IgD-negative memory B cell (primary cell): ENCODE measurements at regions not wholly inside any gene's neighbourhood (a gene's known extent, or its start where the extent isn't known, plus 50 kb on each side); places are given as distances from the start of the nearest gene placed in this dataset.

Experiments used
- H3K27ac Mint-ChIP-seq, 3 donors: one replicate each; pipeline ENCODE4 v1.8.0; 2020 to 2022; ENCODE audit warnings: mild to moderate bottlenecking in 3 of 3, mixed read lengths in 3 of 3, moderate library complexity in 1 of 3
- H3K27me3 Mint-ChIP-seq: one replicate; pipeline ENCODE4 v1.8.0; 2021; ENCODE audit warnings: mixed read lengths
- H3K36me3 Mint-ChIP-seq: one replicate; pipeline ENCODE4 v1.8.0; 2020; ENCODE audit warnings: mild to moderate bottlenecking, mixed read lengths
- H3K4me1 Mint-ChIP-seq, 3 donors: one replicate each; pipeline ENCODE4 v1.8.0; 2020 to 2022; ENCODE audit warnings: mixed read lengths in 3 of 3, mild to moderate bottlenecking in 1 of 3
- H3K4me3 Mint-ChIP-seq, 4 donors: one replicate each; pipeline ENCODE4 v1.8.0; 2020 to 2022; ENCODE audit warnings: mild to moderate bottlenecking in 4 of 4, mixed read lengths in 4 of 4, moderate library complexity in 3 of 4
- H3K9me3 Mint-ChIP-seq, 3 donors: one replicate each; pipeline ENCODE4 v1.8.0; 2020 to 2021; ENCODE audit warnings: mixed read lengths in 3 of 3, mild to moderate bottlenecking in 1 of 3

GRCh38 chr3:145124900-145125678 is 1035.9 kb downstream of the PLOD2 start:
- H3K4me1 Mint-ChIP-seq, result no peaks in the 10 kb centered on the region
- H3K9me3 Mint-ChIP-seq, result no peaks in the 10 kb centered on the region
- no peak overlapping the region for H3K27ac Mint-ChIP-seq
- no peak overlapping the region for H3K4me3 Mint-ChIP-seq
- no peaks in the 10 kb centered on the region for H3K27me3 Mint-ChIP-seq
- H3K36me3 Mint-ChIP-seq, result no peaks in the 10 kb centered on the region

GRCh38 chr3:145133281-145133680 is 1027.7 kb downstream of the PLOD2 start:
- no peaks in the 10 kb centered on the region for H3K36me3 Mint-ChIP-seq
- H3K4me1 Mint-ChIP-seq, result no peaks in the 10 kb centered on the region
- H3K4me3 Mint-ChIP-seq, result no peak overlapping the region
- no peaks in the 10 kb centered on the region for H3K27me3 Mint-ChIP-seq
- H3K27ac Mint-ChIP-seq, result no peak overlapping the region
- peaks cover 0 to 2% (median 0%) of the 10 kb centered on the region in 3 donors for H3K9me3 Mint-ChIP-seq

GRCh38 chr3:145134738-145135137 is 1026.2 kb downstream of the PLOD2 start:
- H3K4me3 Mint-ChIP-seq, result no peak overlapping the region
- no peaks in the 10 kb centered on the region for H3K27me3 Mint-ChIP-seq
- no peak overlapping the region for H3K27ac Mint-ChIP-seq
- peaks cover 0 to 2% (median 0%) of the 10 kb centered on the region in 3 donors for H3K9me3 Mint-ChIP-seq
- no peaks in the 10 kb centered on the region for H3K4me1 Mint-ChIP-seq
- no peaks in the 10 kb centered on the region for H3K36me3 Mint-ChIP-seq

- H3K36me3 Mint-ChIP-seq, result no peaks in the 10 kb centered on the region
- H3K27ac Mint-ChIP-seq, result no peak overlapping the region
- no peaks in the 10 kb centered on the region for H3K27me3 Mint-ChIP-seq
- no peak overlapping the region for H3K4me3 Mint-ChIP-seq
- no peaks in the 10 kb centered on the region for H3K4me1 Mint-ChIP-seq
- peaks cover 0 to 3% (median 0%) of the 10 kb centered on the region in 3 donors for H3K9me3 Mint-ChIP-seq
Observed at GRCh38 chr3:145144361-145144760, 1016.6 kb downstream of the PLOD2 start.

GRCh38 chr3:145145461-145145860 is 1015.5 kb downstream of the PLOD2 start:
- Mint-ChIP-seq H3K27me3 (no peaks in the 10 kb centered on the region), H3K9me3 (peaks cover 0 to 3% (median 0%) of the 10 kb centered on the region in 3 donors), H3K4me3 (no peak overlapping the region), H3K4me1 (no peaks in the 10 kb centered on the region), H3K36me3 (no peaks in the 10 kb centered on the region), H3K27ac (no peak overlapping the region)

- Mint-ChIP-seq H3K4me1 (no peaks in the 10 kb centered on the region), H3K27me3 (no peaks in the 10 kb centered on the region), H3K4me3 (no peak overlapping the region), H3K36me3 (no peaks in the 10 kb centered on the region), H3K27ac (no peak overlapping the region), H3K9me3 (peaks cover 0 to 2% (median 2%) of the 10 kb centered on the region in 3 donors)
Observed at GRCh38 chr3:145159640-145160039, 1001.3 kb downstream of the PLOD2 start.

- no peaks in the 10 kb centered on the region for H3K36me3 Mint-ChIP-seq
- no peaks in the 10 kb centered on the region for H3K27me3 Mint-ChIP-seq
- H3K9me3 Mint-ChIP-seq, result peaks cover 0 to 2% (median 0%) of the 10 kb centered on the region in 3 donors
- H3K4me1 Mint-ChIP-seq, result no peaks in the 10 kb centered on the region
- no peak overlapping the region for H3K4me3 Mint-ChIP-seq
- H3K27ac Mint-ChIP-seq, result no peak overlapping the region
Observed at GRCh38 chr3:145170121-145170520, 990.9 kb downstream of the PLOD2 start.

GRCh38 chr3:145175626-145176025 is 985.4 kb downstream of the PLOD2 start:
- Mint-ChIP-seq H3K27me3 (no peaks in the 10 kb centered on the region), H3K4me1 (no peaks in the 10 kb centered on the region), H3K27ac (no peak overlapping the region), H3K36me3 (no peaks in the 10 kb centered on the region), H3K4me3 (no peak overlapping the region), H3K9me3 (no peaks in the 10 kb centered on the region)

GRCh38 chr3:145176907-145177306 is 984.1 kb downstream of the PLOD2 start:
- no peak overlapping the region for H3K27ac Mint-ChIP-seq
- no peaks in the 10 kb centered on the region for H3K27me3 Mint-ChIP-seq
- H3K36me3 Mint-ChIP-seq, result no peaks in the 10 kb centered on the region
- H3K4me3 Mint-ChIP-seq, result no peak overlapping the region
- H3K4me1 Mint-ChIP-seq, result peaks cover 0 to 2% (median 0%) of the 10 kb centered on the region in 3 donors
- H3K9me3 Mint-ChIP-seq, result no peaks in the 10 kb centered on the region

- H3K9me3 Mint-ChIP-seq, result no peaks in the 10 kb centered on the region
- peaks cover 0 to 2% (median 0%) of the 10 kb centered on the region in 3 donors for H3K4me1 Mint-ChIP-seq
- H3K27ac Mint-ChIP-seq, result no peak overlapping the region
- no peaks in the 10 kb centered on the region for H3K27me3 Mint-ChIP-seq
- no peaks in the 10 kb centered on the region for H3K36me3 Mint-ChIP-seq
- H3K4me3 Mint-ChIP-seq, result no peak overlapping the region
Observed at GRCh38 chr3:145177828-145178227, 983.2 kb downstream of the PLOD2 start.

- Mint-ChIP-seq H3K27me3 (no peaks in the 10 kb centered on the region), H3K36me3 (no peaks in the 10 kb centered on the region), H3K4me3 (no peak overlapping the region), H3K9me3 (no peaks in the 10 kb centered on the region), H3K27ac (no peak overlapping the region), H3K4me1 (peaks cover 0 to 2% (median 0%) of the 10 kb centered on the region in 3 donors)
Observed at GRCh38 chr3:145182196-145182911, 978.6 kb downstream of the PLOD2 start.

GRCh38 chr3:145183261-145183660 is 977.7 kb downstream of the PLOD2 start:
- H3K4me3 Mint-ChIP-seq, result no peak overlapping the region
- no peaks in the 10 kb centered on the region for H3K36me3 Mint-ChIP-seq
- H3K27me3 Mint-ChIP-seq, result no peaks in the 10 kb centered on the region
- H3K9me3 Mint-ChIP-seq, result no peaks in the 10 kb centered on the region
- peaks cover 0 to 2% (median 0%) of the 10 kb centered on the region in 3 donors for H3K4me1 Mint-ChIP-seq
- H3K27ac Mint-ChIP-seq, result no peak overlapping the region

GRCh38 chr3:145188079-145188770 is 972.8 kb downstream of the PLOD2 start:
- peaks cover 0 to 4% (median 0%) of the 10 kb centered on the region in 3 donors for H3K9me3 Mint-ChIP-seq
- no peaks in the 10 kb centered on the region for H3K36me3 Mint-ChIP-seq

GRCh38 chr3:145190138-145190537 is 970.8 kb downstream of the PLOD2 start:
- Mint-ChIP-seq H3K4me3 (no peak overlapping the region), H3K27ac (no peak overlapping the region), H3K4me1 (no peaks in the 10 kb centered on the region), H3K36me3 (no peaks in the 10 kb centered on the region), H3K27me3 (no peaks in the 10 kb centered on the region), H3K9me3 (peaks cover 0 to 4% (median 0%) of the 10 kb centered on the region in 3 donors)

More at GRCh38 chr3:145188079-145188770, 972.8 kb downstream of the PLOD2 start:
- no peaks in the 10 kb centered on the region for H3K4me1 Mint-ChIP-seq
- no peak overlapping the region for H3K27ac Mint-ChIP-seq
- H3K27me3 Mint-ChIP-seq, result no peaks in the 10 kb centered on the region
- no peak overlapping the region for H3K4me3 Mint-ChIP-seq

GRCh38 chr3:145190761-145191160 is 970.2 kb downstream of the PLOD2 start:
- H3K4me1 Mint-ChIP-seq, result no peaks in the 10 kb centered on the region
- no peak overlapping the region for H3K4me3 Mint-ChIP-seq
- peaks cover 0 to 4% (median 0%) of the 10 kb centered on the region in 3 donors for H3K9me3 Mint-ChIP-seq
- no peaks in the 10 kb centered on the region for H3K36me3 Mint-ChIP-seq
- H3K27me3 Mint-ChIP-seq, result no peaks in the 10 kb centered on the region
- H3K27ac Mint-ChIP-seq, result no peak overlapping the region
